GM23338 (cell line): ENCODE measurements at regions not wholly inside any gene's neighbourhood (a gene's known extent, or its start where the extent isn't known, plus 50 kb on each side); places are given as distances from the start of the nearest gene placed in this dataset.

Experiments
- ATAC-seq: fragments of 200-7000 bp; cut with Tn5 transposase; 3 replicates; pipeline ENCODE4 v1.9.1; 2020
- DNase-seq: peaks from one replicate; pipeline ENCODE4 v3.0.0-alpha.2; 2015; ENCODE audit warnings: low spot score
- H2AFZ ChIP-seq: fragments of 200-600 bp; sonication (generic); 2 replicates; pipeline ENCODE4 v1.8.0; 2016; ENCODE audit warnings: antibody characterized with exemption, mild to moderate bottlenecking, moderate library complexity
- H3F3A ChIP-seq: fragments of 200-600 bp; sonication (generic); replicated peaks from 2 replicates; pipeline ENCODE4 v1.8.0; 2017; ENCODE audit warnings: antibody characterized with exemption, mixed run types, low read depth
- H3K27ac ChIP-seq: fragments of 200-600 bp; sonication (generic); 2 replicates; pipeline ENCODE4 v1.6.1; 2016; ENCODE audit warnings: low read depth
- H3K27me3 ChIP-seq: fragments of 200-600 bp; sonication (generic); 2 replicates; pipeline ENCODE4 v1.8.0; 2016; ENCODE audit warnings: mild to moderate bottlenecking, mixed run types, moderate library complexity; ENCODE audit not compliant: insufficient read depth
- H3K36me3 ChIP-seq: fragments of 200-600 bp; sonication (generic); 2 replicates; pipeline ENCODE4 v1.8.0; 2016; ENCODE audit warnings: mild to moderate bottlenecking; ENCODE audit not compliant: insufficient read depth
- H3K4me1 ChIP-seq: fragments of 200-600 bp; sonication (generic); 2 replicates; pipeline ENCODE4 v1.8.0; 2016; ENCODE audit warnings: mild to moderate bottlenecking, moderate library complexity; ENCODE audit not compliant: insufficient read depth
- H3K4me2 ChIP-seq: fragments of 200-600 bp; sonication (generic); 2 replicates; pipeline ENCODE4 v1.7.1; 2017; ENCODE audit warnings: mixed run types
- H3K4me3 ChIP-seq: fragments of 200-600 bp; sonication (generic); 2 replicates; pipeline ENCODE4 v1.6.1; 2016; ENCODE audit warnings: mixed run types
- H3K79me2 ChIP-seq: fragments of 200-600 bp; sonication (generic); replicated peaks from 2 replicates; pipeline ENCODE4 v1.8.0; 2017; ENCODE audit warnings: mild to moderate bottlenecking; ENCODE audit not compliant: insufficient read depth
- H3K9me2 ChIP-seq: fragments of 200-600 bp; sonication (generic); 2 replicates; pipeline ENCODE4 v1.8.0; 2017; ENCODE audit not compliant: insufficient read depth
- H4K20me1 ChIP-seq: fragments of 200-600 bp; sonication (generic); replicated peaks from 2 replicates; pipeline ENCODE4 v1.8.0; 2017; ENCODE audit warnings: mild to moderate bottlenecking; ENCODE audit not compliant: insufficient read depth
- H3K27ac Mint-ChIP-seq: 2 replicates; pipeline ENCODE4 v1.8.0; 2020; ENCODE audit warnings: inconsistent platforms, mild to moderate bottlenecking, moderate library complexity, mixed read lengths
- H3K27me3 Mint-ChIP-seq: 3 replicates; pipeline ENCODE4 v1.8.0; 2022; ENCODE audit warnings: low read depth, mild to moderate bottlenecking, moderate library complexity, mixed read lengths, inconsistent platforms; ENCODE audit not compliant: insufficient read depth, poor library complexity
- H3K36me3 Mint-ChIP-seq: 3 replicates; pipeline ENCODE4 v1.8.0; 2021; ENCODE audit warnings: low read depth, mild to moderate bottlenecking, inconsistent platforms, moderate library complexity, mixed read lengths
- H3K4me1 Mint-ChIP-seq: 3 replicates; pipeline ENCODE4 v1.8.0; 2020; ENCODE audit warnings: mild to moderate bottlenecking, inconsistent platforms, mixed read lengths
- H3K4me3 Mint-ChIP-seq: 3 replicates; pipeline ENCODE4 v1.8.0; 2021; ENCODE audit warnings: moderate library complexity, mild to moderate bottlenecking, inconsistent platforms, mixed read lengths
- H3K9me3 Mint-ChIP-seq: 3 replicates; pipeline ENCODE4 v1.8.0; 2020; ENCODE audit warnings: moderate library complexity, mild to moderate bottlenecking, inconsistent platforms, mixed read lengths
- CREB1 ChIP-seq: fragments of 250-450 bp; sonication (Bioruptor Pico); IDR thresholded peaks from 2 replicates; pipeline ENCODE4 v1.5.0; 2020; ENCODE audit warnings: low read depth, mild to moderate bottlenecking, moderate library complexity
- CTCF ChIP-seq, 2 experiments: fragments of 200-600 bp in 1 of 2; sonication (generic) in 1 of 2; conservative IDR thresholded peaks; 2 replicates each; pipeline versions ENCODE4 v1.5.1 to v1.6.1; 2016 to 2017; ENCODE audit warnings: antibody characterized with exemption in 2 of 2, low read depth in 2 of 2, mild to moderate bottlenecking in 2 of 2, moderate library complexity in 1 of 2
- ETS1 ChIP-seq: IDR thresholded peaks from 2 replicates; pipeline ENCODE4 v1.6.1; 2016; ENCODE audit warnings: antibody characterized with exemption
- EZH2 ChIP-seq: fragments of 200-600 bp; sonication (generic); IDR thresholded peaks from one replicate; pipeline ENCODE4 v1.8.0; 2017; ENCODE audit warnings: antibody characterized with exemption, mild to moderate bottlenecking, low read depth; ENCODE audit not compliant: unreplicated experiment
- EZH2phosphoT487 ChIP-seq: fragments of 200-600 bp; sonication (generic); IDR thresholded peaks from one replicate; pipeline ENCODE4 v1.8.1; 2018; ENCODE audit warnings: antibody characterized with exemption; ENCODE audit not compliant: unreplicated experiment
- NANOG ChIP-seq: IDR thresholded peaks from 2 replicates; pipeline ENCODE4 v1.6.1; 2016; ENCODE audit warnings: antibody characterized with exemption, borderline replicate concordance
- POLR2AphosphoS5 ChIP-seq: IDR thresholded peaks from 2 replicates; pipeline ENCODE4 v1.6.1; 2016; ENCODE audit warnings: antibody characterized with exemption, low read depth
- REST ChIP-seq: IDR thresholded peaks from one replicate; pipeline ENCODE4 v1.6.1; 2018; ENCODE audit warnings: antibody characterized with exemption; ENCODE audit not compliant: unreplicated experiment
- ZNF331 ChIP-seq: fragments of 250-450 bp; sonication (Bioruptor Pico); IDR thresholded peaks from 2 replicates; pipeline ENCODE4 v1.5.0; 2020; ENCODE audit warnings: low read depth, mild to moderate bottlenecking, moderate library complexity
- ZNF462 ChIP-seq: fragments of 250-450 bp; sonication (Bioruptor Pico); IDR thresholded peaks from 2 replicates; pipeline ENCODE4 v1.5.0; 2020; ENCODE audit warnings: mild to moderate bottlenecking, moderate library complexity

- TF ChIP-seq CTCF (conservative IDR thresholded peaks at IDR 0.05; ENCODE audit: low read depth in 2 of 2) (no peak), NANOG (no peak), ETS1 (no peak), CREB1 (CRISPR knock-in tag) (no peak)
Observed at GRCh38 chr2:222361787-222362186, 62.6 kb upstream of the SGPP2 start (continued).

- H3K4me3 ChIP-seq, result no peak overlapping the region
- no peaks in the 10 kb centered on the region for H3K36me3 Mint-ChIP-seq
- no peaks in the 10 kb centered on the region for H3K27me3 ChIP-seq
- H3K79me2 ChIP-seq, result no peaks in the 10 kb centered on the region
- no peaks in the 10 kb centered on the region for H4K20me1 ChIP-seq
- DNase-seq (no peak), ATAC-seq (no peak)
- H3K36me3 ChIP-seq, result no peaks in the 10 kb centered on the region
- no peak overlapping the region for H3K4me2 ChIP-seq
- H3K9me2 ChIP-seq, result peaks cover 5% of the 10 kb centered on the region; the same call in 1 of the 2 replicates
- no peaks in the 10 kb centered on the region for H3F3A ChIP-seq
- H3K27ac Mint-ChIP-seq, result no peak overlapping the region
- H3K4me1 ChIP-seq, result no peaks in the 10 kb centered on the region
- H3K9me3 Mint-ChIP-seq, result no peaks in the 10 kb centered on the region
- H3K4me3 Mint-ChIP-seq, result no peak overlapping the region
- H2AFZ ChIP-seq, result no peak overlapping the region
- H3K27ac ChIP-seq, result no peak overlapping the region
- no peaks in the 10 kb centered on the region for H3K4me1 Mint-ChIP-seq
- peaks cover 2% of the 10 kb centered on the region for H3K27me3 Mint-ChIP-seq
- TF ChIP-seq REST, result no peak
- no peak for TF ChIP-seq EZH2phosphoT487
- no peak for TF ChIP-seq POLR2AphosphoS5
- TF ChIP-seq NANOG, result no peak
- TF ChIP-seq CREB1 (CRISPR knock-in tag), result no peak
- no peak for TF ChIP-seq ETS1
- TF ChIP-seq ZNF331 (CRISPR knock-in tag), result no peak
- TF ChIP-seq ZNF462 (CRISPR knock-in tag), result no peak
- no peak for TF ChIP-seq EZH2
Observed at GRCh38 chr2:222362336-222362735, 62.0 kb upstream of the SGPP2 start.
